Prostate gland (tissue), 2 donors: ENCODE measurements at regions not wholly inside any gene's neighbourhood (a gene's known extent, or its start where the extent isn't known, plus 50 kb on each side); places are given as distances from the start of the nearest gene placed in this dataset.

Experiments used
- POLR2A ChIP-seq: fragments of 450-650 bp; IDR thresholded peaks from one replicate; pipeline ENCODE4 v1.6.1; 2016; ENCODE audit warnings: antibody characterized with exemption, mild to moderate bottlenecking
- POLR2AphosphoS5 ChIP-seq: sonication (generic); formaldehyde crosslinking; IDR thresholded peaks from one replicate; pipeline ENCODE4 v1.6.1; 2017; ENCODE audit warnings: antibody characterized with exemption
- TF ChIP-seq, protein P1 (sequence below), 4 experiments: fragments of 200-600 bp in 2 of 4; fragments of 450-650 bp in 2 of 4; sonication (generic) in 2 of 4; IDR thresholded peaks; 1 replicate in 3 of 4; 2 replicates in 1 of 4; pipeline ENCODE4 v1.5.1; 2016 to 2019; ENCODE audit warnings: antibody characterized with exemption in 4 of 4, mild to moderate bottlenecking in 2 of 4, moderate library complexity in 2 of 4

DNA sequence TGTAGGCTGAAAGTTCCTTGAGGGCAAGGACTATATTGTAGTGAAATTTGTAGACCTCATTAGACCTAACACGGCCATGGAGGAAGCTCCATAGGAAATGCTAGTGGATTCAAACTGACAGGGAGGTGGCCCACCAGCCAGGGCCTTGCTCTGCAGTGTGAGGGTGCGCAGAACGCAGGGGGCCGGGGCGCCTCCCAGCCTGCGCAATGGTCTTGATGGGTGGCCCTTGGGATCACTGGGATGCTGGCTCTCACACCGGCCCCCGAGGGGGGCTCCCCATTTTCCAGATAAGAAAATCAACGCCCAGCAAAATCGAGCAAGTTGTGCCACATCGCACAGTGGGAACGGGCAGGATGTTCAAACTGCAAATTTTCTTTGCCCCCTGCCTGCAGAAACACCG is 655.4 kb downstream of the GALR1 start:
- no peak for TF ChIP-seq POLR2AphosphoS5
- no peak for TF ChIP-seq POLR2A
- TF ChIP-seq, protein P1, sequence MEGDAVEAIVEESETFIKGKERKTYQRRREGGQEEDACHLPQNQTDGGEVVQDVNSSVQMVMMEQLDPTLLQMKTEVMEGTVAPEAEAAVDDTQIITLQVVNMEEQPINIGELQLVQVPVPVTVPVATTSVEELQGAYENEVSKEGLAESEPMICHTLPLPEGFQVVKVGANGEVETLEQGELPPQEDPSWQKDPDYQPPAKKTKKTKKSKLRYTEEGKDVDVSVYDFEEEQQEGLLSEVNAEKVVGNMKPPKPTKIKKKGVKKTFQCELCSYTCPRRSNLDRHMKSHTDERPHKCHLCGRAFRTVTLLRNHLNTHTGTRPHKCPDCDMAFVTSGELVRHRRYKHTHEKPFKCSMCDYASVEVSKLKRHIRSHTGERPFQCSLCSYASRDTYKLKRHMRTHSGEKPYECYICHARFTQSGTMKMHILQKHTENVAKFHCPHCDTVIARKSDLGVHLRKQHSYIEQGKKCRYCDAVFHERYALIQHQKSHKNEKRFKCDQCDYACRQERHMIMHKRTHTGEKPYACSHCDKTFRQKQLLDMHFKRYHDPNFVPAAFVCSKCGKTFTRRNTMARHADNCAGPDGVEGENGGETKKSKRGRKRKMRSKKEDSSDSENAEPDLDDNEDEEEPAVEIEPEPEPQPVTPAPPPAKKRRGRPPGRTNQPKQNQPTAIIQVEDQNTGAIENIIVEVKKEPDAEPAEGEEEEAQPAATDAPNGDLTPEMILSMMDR (IDR thresholded peaks at IDR 0.05): no peak
